NOMO-1 (cell line): ENCODE measurements at regions not wholly inside any gene's neighbourhood (a gene's known extent, or its start where the extent isn't known, plus 50 kb on each side); places are given as distances from the start of the nearest gene placed in this dataset.

Experiments
- DNase-seq, 2 experiments: peaks; one replicate each; lab custom pipeline; 2025; ENCODE audit not compliant: unreplicated experiment in 2 of 2; lab: John Stamatoyannopoulos, UW

- no peak for DNase-seq
Measured at GRCh38 chr3:30457081-30457480, 149.3 kb upstream of the TGFBR2 start.

GRCh38 chr3:30457726-30458125, 148.7 kb upstream of the TGFBR2 start:
- DNase-seq, result no peak

- DNase-seq, result no peak
Measured at GRCh38 chr3:30458376-30459171, 147.8 kb upstream of the TGFBR2 start.

GRCh38 chr3:30461311-30461710, 145.1 kb upstream of the TGFBR2 start:
- DNase-seq, result no peak

- no peak for DNase-seq
Measured at GRCh38 chr3:30462721-30463470, 143.5 kb upstream of the TGFBR2 start.

- DNase-seq, result no peak
Measured at GRCh38 chr3:30464381-30464780, 142.0 kb upstream of the TGFBR2 start.

GRCh38 chr3:30465454-30465853, 140.9 kb upstream of the TGFBR2 start:
- DNase-seq, result no peak

GRCh38 chr3:30467596-30468238, 138.7 kb upstream of the TGFBR2 start:
- DNase-seq, result no peak

GRCh38 chr3:30469133-30469532, 137.3 kb upstream of the TGFBR2 start:
- no peak for DNase-seq

- peak in 1 of 2 experiments; percentile 18 for DNase-seq
Measured at GRCh38 chr3:30470496-30470895, 135.9 kb upstream of the TGFBR2 start.

- no peak for DNase-seq
Measured at GRCh38 chr3:30471066-30471465, 135.3 kb upstream of the TGFBR2 start.

GRCh38 chr3:30471796-30472489, 134.5 kb upstream of the TGFBR2 start:
- DNase-seq, result no peak

- DNase-seq, result peak in 1 of 2 experiments; percentile 27
Measured at GRCh38 chr3:30473374-30474051, 132.9 kb upstream of the TGFBR2 start.

- peak in 1 of 2 experiments; percentile 34 for DNase-seq
Measured at GRCh38 chr3:30474371-30474770, 132.0 kb upstream of the TGFBR2 start.

GRCh38 chr3:30475038-30475808, 131.2 kb upstream of the TGFBR2 start:
- no peak for DNase-seq

GRCh38 chr3:30475809-30476178, 130.6 kb upstream of the TGFBR2 start:
- DNase-seq, result no peak

- DNase-seq, result peak in 1 of 2 experiments; percentile 18
Measured at GRCh38 chr3:30476368-30477084, 129.9 kb upstream of the TGFBR2 start.

- no peak for DNase-seq
Measured at GRCh38 chr3:30477149-30477921, 129.1 kb upstream of the TGFBR2 start.
